CD14-positive monocyte (primary cell): ENCODE measurements at regions not wholly inside any gene's neighbourhood (a gene's known extent, or its start where the extent isn't known, plus 50 kb on each side); places are given as distances from the start of the nearest gene placed in this dataset.

Source experiments
- DNase-seq, 3 donors: peaks; one replicate each; pipeline ENCODE4 v3.0.0-alpha.2; 2011 to 2022
- H2AFZ ChIP-seq: 2 replicates; pipeline ENCODE4 v1.6.0; 2012; ENCODE audit warnings: mild to moderate bottlenecking, low read depth, low read length, inconsistent platforms; ENCODE audit not compliant: insufficient read depth, poor library complexity, severe bottlenecking
- H3K27ac ChIP-seq, 2 donors: 1 replicate in 1 of 2; 2 replicates in 1 of 2; pipeline ENCODE4 v1.5.1; 2012 to 2013; ENCODE audit warnings: low read length in 2 of 2, control low read depth in 1 of 2, inconsistent platforms in 1 of 2, low read depth in 1 of 2, mild to moderate bottlenecking in 1 of 2
- H3K27me3 ChIP-seq, 2 donors: one replicate each; pipeline versions ENCODE4 v1.6.0 to v1.6.1; 2011 to 2013; ENCODE audit warnings: low read length in 2 of 2; ENCODE audit not compliant: control insufficient read depth in 2 of 2, insufficient read depth in 2 of 2
- H3K36me3 ChIP-seq, 2 donors: replicated peaks in 1 of 2; 1 replicate in 1 of 2; 2 replicates in 1 of 2; pipeline versions ENCODE4 v1.5.1 to v1.6.1; 2012 to 2013; ENCODE audit warnings: low read length in 2 of 2, control low read depth in 1 of 2, inconsistent platforms in 1 of 2, mild to moderate bottlenecking in 1 of 2; ENCODE audit not compliant: insufficient read depth in 2 of 2, control insufficient read depth in 1 of 2
- H3K4me1 ChIP-seq, 2 donors: 1 replicate in 1 of 2; 2 replicates in 1 of 2; pipeline versions ENCODE4 v1.5.1 to v1.6.1; 2012 to 2013; ENCODE audit warnings: low read length in 2 of 2, control low read depth in 1 of 2, inconsistent platforms in 1 of 2, mild to moderate bottlenecking in 1 of 2, moderate library complexity in 1 of 2; ENCODE audit not compliant: insufficient read depth in 2 of 2, control insufficient read depth in 1 of 2
- H3K4me2 ChIP-seq: replicated peaks from 2 replicates; pipeline ENCODE3; 2012; ENCODE audit warnings: low read length, moderate library complexity, mild to moderate bottlenecking; ENCODE audit not compliant: poor library complexity, severe bottlenecking; ENCODE audit errors: extremely low read depth
- H3K4me3 ChIP-seq, 3 experiments: fragments of 200-600 bp in 1 of 3; sonication (generic) in 1 of 3; replicated peaks in 1 of 3; 1 replicate in 2 of 3; 2 replicates in 1 of 3; pipeline ENCODE4 v1.5.1; 2011 to 2013; ENCODE audit warnings: low read length in 3 of 3, mild to moderate bottlenecking in 3 of 3, control low read depth in 2 of 3, low read depth in 2 of 3, inconsistent platforms in 1 of 3, moderate library complexity in 1 of 3
- H3K79me2 ChIP-seq: 2 replicates; pipeline ENCODE4 v1.6.0; 2012; ENCODE audit warnings: mild to moderate bottlenecking, control low read depth, inconsistent platforms, low read length, moderate library complexity; ENCODE audit not compliant: insufficient read depth
- H3K9ac ChIP-seq: 2 replicates; pipeline ENCODE4 v1.6.0; 2017; ENCODE audit warnings: low read length, mild to moderate bottlenecking; ENCODE audit not compliant: insufficient read depth, poor library complexity, severe bottlenecking
- H3K9me3 ChIP-seq, 2 donors: replicated peaks in 1 of 2; 1 replicate in 1 of 2; 2 replicates in 1 of 2; pipeline versions ENCODE4 v1.5.1 to v1.6.1; 2012 to 2013; ENCODE audit warnings: low read length in 2 of 2, control low read depth in 1 of 2; ENCODE audit not compliant: control insufficient read depth in 1 of 2, insufficient read depth in 1 of 2
- H4K20me1 ChIP-seq: 2 replicates; pipeline ENCODE4 v1.6.0; 2012; ENCODE audit warnings: mild to moderate bottlenecking, low read length, control low read depth, moderate library complexity; ENCODE audit not compliant: insufficient read depth
- H3K27ac Mint-ChIP-seq, 7 donors: one replicate each; pipeline ENCODE4 v1.8.0; 2020; ENCODE audit warnings: mild to moderate bottlenecking in 7 of 7, mixed read lengths in 7 of 7, moderate library complexity in 6 of 7, inconsistent platforms in 2 of 7
- H3K27me3 Mint-ChIP-seq, 3 donors: one replicate each; pipeline ENCODE4 v1.8.0; 2021 to 2022; ENCODE audit warnings: low read depth in 3 of 3, mild to moderate bottlenecking in 3 of 3, mixed read lengths in 3 of 3, moderate library complexity in 3 of 3, inconsistent platforms in 1 of 3
- H3K36me3 Mint-ChIP-seq, 2 donors: one replicate each; pipeline ENCODE4 v1.8.0; 2020; ENCODE audit warnings: mixed read lengths in 2 of 2, inconsistent platforms in 1 of 2, mild to moderate bottlenecking in 1 of 2
- H3K4me1 Mint-ChIP-seq: one replicate; pipeline ENCODE4 v1.8.0; 2020; ENCODE audit warnings: mild to moderate bottlenecking, mixed read lengths
- H3K4me3 Mint-ChIP-seq, 2 donors: one replicate each; pipeline ENCODE4 v1.8.0; 2020; ENCODE audit warnings: mild to moderate bottlenecking in 2 of 2, mixed read lengths in 2 of 2, moderate library complexity in 1 of 2
- H3K9me3 Mint-ChIP-seq, 7 donors: one replicate each; pipeline ENCODE4 v1.8.0; 2020 to 2022; ENCODE audit warnings: mixed read lengths in 7 of 7, mild to moderate bottlenecking in 6 of 7, moderate library complexity in 6 of 7, inconsistent platforms in 2 of 7
- CTCF ChIP-seq: fragments of 200-600 bp; IDR thresholded peaks from one replicate; pipeline ENCODE4 v1.8.0; 2022; ENCODE audit warnings: antibody characterized with exemption, mild to moderate bottlenecking
- WGBS: methylation state at CpG from one replicate; pipeline ENCODE4 v1.1.5; 2013; ENCODE audit warnings: missing lambda C conversion rate; ENCODE audit not compliant: insufficient coverage; 5-methylcytosine and 5-hydroxymethylcytosine counted together
- intact Hi-C, 2 donors: fragments of 100-400 bp; cut with micrococcal nuclease; formaldehyde crosslinking; loops; one replicate each; pipeline versions ENCODE4 v1.15.0 to v1.15.1; 2023

GRCh38 chr15:61522411-61522810, 293.3 kb upstream of the RORA start:
- H3K4me2 ChIP-seq = no peak overlapping the region
- no peaks in the 10 kb centered on the region for H3K36me3 ChIP-seq
- H3K9ac ChIP-seq = no peak overlapping the region
- no peak for DNase-seq
- no peaks in the 10 kb centered on the region for H3K9me3 ChIP-seq
- Mint-ChIP-seq H3K27me3 (peaks cover 0 to 2% (median 0%) of the 10 kb centered on the region in 3 donors), H3K27ac (no peak overlapping the region), H3K36me3 (no peaks in the 10 kb centered on the region), H3K4me3 (no peak overlapping the region), H3K4me1 (no peaks in the 10 kb centered on the region), H3K9me3 (peaks cover 0 to 2% (median 0%) of the 10 kb centered on the region in 7 donors)
- no peaks in the 10 kb centered on the region for H3K4me1 ChIP-seq
- H3K27me3 ChIP-seq = peaks cover 0 to 3% of the 10 kb centered on the region in 2 donors
- H3K27ac ChIP-seq = no peak overlapping the region
- H2AFZ ChIP-seq = no peak overlapping the region
- no peak overlapping the region for H3K4me3 ChIP-seq
- TF ChIP-seq CTCF = no peak
- H3K79me2 ChIP-seq = no peaks in the 10 kb centered on the region
- intact Hi-C loops = no loop called here
- H4K20me1 ChIP-seq = no peaks in the 10 kb centered on the region

DNA sequence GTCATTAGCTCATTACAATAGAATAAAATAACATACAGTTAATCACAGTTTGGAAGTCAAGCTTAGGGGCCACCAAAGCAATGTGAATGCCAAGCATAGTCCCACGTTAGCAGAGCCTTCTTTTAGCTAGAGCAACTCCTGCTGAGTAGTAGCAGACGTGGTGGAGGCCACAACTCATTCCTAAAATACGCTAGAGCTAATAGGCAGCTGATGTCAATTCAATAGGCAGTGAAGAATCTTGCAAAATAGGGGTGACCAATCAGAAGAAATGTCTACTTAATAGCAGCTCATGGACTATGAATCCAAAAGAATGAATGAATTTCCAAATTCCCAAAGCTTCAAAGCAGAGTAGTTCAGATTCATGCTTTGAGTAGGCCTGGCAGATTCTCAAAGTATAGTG, 292.9 kb upstream of the RORA start:
- no peak overlapping the region for H3K4me3 Mint-ChIP-seq
- H3K4me2 ChIP-seq = no peak overlapping the region
- no peaks in the 10 kb centered on the region for H3K36me3 ChIP-seq
- peaks cover 0 to 3% of the 10 kb centered on the region in 2 donors for H3K27me3 ChIP-seq
- no peaks in the 10 kb centered on the region for H4K20me1 ChIP-seq
- no peak overlapping the region for H2AFZ ChIP-seq
- no peak overlapping the region for H3K27ac ChIP-seq
- no peak overlapping the region for H3K9ac ChIP-seq
- no peaks in the 10 kb centered on the region for H3K4me1 Mint-ChIP-seq
- H3K4me1 ChIP-seq = no peaks in the 10 kb centered on the region
- H3K36me3 Mint-ChIP-seq = no peaks in the 10 kb centered on the region
- no peak for TF ChIP-seq CTCF
- DNase-seq = no peak
- no peak overlapping the region for H3K27ac Mint-ChIP-seq
- H3K4me3 ChIP-seq = no peak overlapping the region
- intact Hi-C loops = no loop called here
- H3K9me3 Mint-ChIP-seq = peaks cover 0 to 2% (median 0%) of the 10 kb centered on the region in 7 donors
- H3K79me2 ChIP-seq = no peaks in the 10 kb centered on the region
- H3K9me3 ChIP-seq = no peaks in the 10 kb centered on the region
- WGBS = no CpG with 5 or more reads among the region's 3 CpGs
- peaks cover 0 to 2% (median 0%) of the 10 kb centered on the region in 3 donors for H3K27me3 Mint-ChIP-seq
